AG04450 (cell line): ENCODE measurements at regions not wholly inside any gene's neighbourhood (a gene's known extent, or its start where the extent isn't known, plus 50 kb on each side); places are given as distances from the start of the nearest gene placed in this dataset.

Experiments
- CTCF ChIA-PET: fragments of 300-600, 350-600 bp; formaldehyde crosslinking; extraction: SDS; loops from one replicate; lab custom pipeline; 2022; ENCODE audit warnings: antibody characterized with exemption, inconsistent platforms; lab: Charles Lee
- POLR2A ChIA-PET: fragments of 350-600 bp; formaldehyde crosslinking; extraction: SDS; loops from one replicate; lab custom pipeline; 2021; ENCODE audit warnings: antibody characterized with exemption, inconsistent platforms; lab: Yijun Ruan, JAX
- DNase-seq: peaks from one replicate; pipeline ENCODE4 v3.0.0-alpha.2; 2011; ENCODE audit warnings: low read depth, low spot score
- H3K27ac ChIP-seq: one replicate; pipeline ENCODE4 v1.5.1; 2012; ENCODE audit warnings: low read depth, low read length, control low read depth
- H3K27me3 ChIP-seq: one replicate; pipeline ENCODE4 v1.6.0; 2012; ENCODE audit warnings: low read length; ENCODE audit not compliant: control insufficient read depth, insufficient read depth
- H3K4me3 ChIP-seq: 2 replicates; pipeline ENCODE4 v1.5.1; 2011; ENCODE audit warnings: mild to moderate bottlenecking, low read depth, low read length, control low read depth
- H3K9me3 ChIP-seq: 2 replicates; pipeline ENCODE4 v1.5.1; 2012; ENCODE audit warnings: low read length; ENCODE audit not compliant: control insufficient read depth, insufficient read depth
- TF ChIP-seq, protein P1 (sequence below): IDR thresholded peaks from 2 replicates; pipeline ENCODE4 v1.5.1; 2011; ENCODE audit warnings: low read depth, low read length, control low read depth, inconsistent platforms

DNA sequence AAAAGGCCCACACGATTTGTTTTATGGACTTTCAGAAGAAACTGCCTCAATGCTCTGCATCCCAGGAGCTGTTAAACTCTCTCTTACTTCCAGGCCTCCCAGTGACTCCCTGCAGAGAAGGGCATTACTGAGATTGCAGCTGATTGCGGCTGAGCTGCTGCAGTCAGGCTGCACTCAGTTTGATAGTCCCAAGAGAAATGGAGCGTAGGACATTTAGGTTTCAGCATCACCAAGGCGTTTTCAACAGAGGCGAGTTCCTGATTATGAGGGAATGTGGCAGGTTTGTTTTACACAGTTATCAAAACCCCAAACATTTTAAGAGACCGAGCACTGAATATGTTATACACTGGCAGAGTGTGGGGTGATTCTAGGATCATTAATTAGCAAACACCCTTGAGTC, 145.6 kb downstream of the TBX18 start:
- peak overlapping the region; percentile 96 for H3K27ac ChIP-seq
- ChIA-PET POLR2A (interaction anchor here (1.2 kb wide), 1 partner anchor 22 kb away, joined by 3 read pairs; no protein-coding TSS in a partner anchor), CTCF (interaction anchor here (1.2 kb wide), 1 partner anchor 22 kb away, joined by 3 read pairs; no protein-coding TSS in a partner anchor)
- no peak overlapping the region for H3K4me3 ChIP-seq
- H3K27me3 ChIP-seq, result no peaks in the 10 kb centered on the region
- peak; percentile 42 for DNase-seq
- TF ChIP-seq, protein P1, sequence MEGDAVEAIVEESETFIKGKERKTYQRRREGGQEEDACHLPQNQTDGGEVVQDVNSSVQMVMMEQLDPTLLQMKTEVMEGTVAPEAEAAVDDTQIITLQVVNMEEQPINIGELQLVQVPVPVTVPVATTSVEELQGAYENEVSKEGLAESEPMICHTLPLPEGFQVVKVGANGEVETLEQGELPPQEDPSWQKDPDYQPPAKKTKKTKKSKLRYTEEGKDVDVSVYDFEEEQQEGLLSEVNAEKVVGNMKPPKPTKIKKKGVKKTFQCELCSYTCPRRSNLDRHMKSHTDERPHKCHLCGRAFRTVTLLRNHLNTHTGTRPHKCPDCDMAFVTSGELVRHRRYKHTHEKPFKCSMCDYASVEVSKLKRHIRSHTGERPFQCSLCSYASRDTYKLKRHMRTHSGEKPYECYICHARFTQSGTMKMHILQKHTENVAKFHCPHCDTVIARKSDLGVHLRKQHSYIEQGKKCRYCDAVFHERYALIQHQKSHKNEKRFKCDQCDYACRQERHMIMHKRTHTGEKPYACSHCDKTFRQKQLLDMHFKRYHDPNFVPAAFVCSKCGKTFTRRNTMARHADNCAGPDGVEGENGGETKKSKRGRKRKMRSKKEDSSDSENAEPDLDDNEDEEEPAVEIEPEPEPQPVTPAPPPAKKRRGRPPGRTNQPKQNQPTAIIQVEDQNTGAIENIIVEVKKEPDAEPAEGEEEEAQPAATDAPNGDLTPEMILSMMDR, result no peak
- no peaks in the 10 kb centered on the region for H3K9me3 ChIP-seq

DNA sequence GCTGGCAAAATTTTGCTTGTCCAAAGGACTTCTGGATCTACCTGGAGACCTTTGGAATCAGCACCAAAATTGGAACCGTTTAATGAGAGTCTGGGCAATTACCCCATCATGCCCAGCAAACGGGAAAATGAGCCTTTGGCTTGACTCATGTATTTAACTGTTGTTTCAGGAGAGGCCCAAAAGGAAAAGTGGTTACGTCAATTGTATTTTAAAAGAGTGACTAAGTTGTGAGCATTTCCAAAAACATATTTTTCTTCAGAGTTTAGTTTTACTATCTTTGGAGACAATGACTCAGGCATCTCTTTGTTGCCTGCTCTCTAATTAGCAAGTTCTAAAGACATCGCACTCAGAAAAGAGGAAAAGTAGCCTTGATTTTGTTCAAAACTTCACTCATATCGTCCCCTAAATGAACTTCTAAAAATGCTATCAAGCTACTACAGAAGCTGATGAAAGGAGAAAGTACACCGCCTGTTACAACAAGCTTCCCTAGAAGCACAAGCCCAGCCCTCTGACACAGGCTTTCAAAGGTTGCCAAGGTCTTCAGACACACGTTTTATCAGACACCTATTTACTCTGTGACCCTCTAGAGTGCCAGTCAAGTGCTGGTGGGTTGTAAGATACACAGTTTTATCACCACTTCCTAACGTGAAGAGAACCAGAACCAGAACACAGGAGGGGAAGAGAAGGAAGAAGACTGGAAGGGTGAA, 146.2 kb downstream of the TBX18 start:
- no peaks in the 10 kb centered on the region for H3K9me3 ChIP-seq
- no peaks in the 10 kb centered on the region for H3K27me3 ChIP-seq
- peak overlapping the region; percentile 96 for H3K27ac ChIP-seq
- DNase-seq, result peak; percentile 50
- no peak overlapping the region for H3K4me3 ChIP-seq
- ChIA-PET CTCF (interaction anchor here (1.2 kb wide), 1 partner anchor 23 kb away, joined by 3 read pairs; no protein-coding TSS in a partner anchor), POLR2A (interaction anchor here (1.2 kb wide), 1 partner anchor 23 kb away, joined by 3 read pairs; no protein-coding TSS in a partner anchor)
- TF ChIP-seq, protein P1, result no peak

DNA sequence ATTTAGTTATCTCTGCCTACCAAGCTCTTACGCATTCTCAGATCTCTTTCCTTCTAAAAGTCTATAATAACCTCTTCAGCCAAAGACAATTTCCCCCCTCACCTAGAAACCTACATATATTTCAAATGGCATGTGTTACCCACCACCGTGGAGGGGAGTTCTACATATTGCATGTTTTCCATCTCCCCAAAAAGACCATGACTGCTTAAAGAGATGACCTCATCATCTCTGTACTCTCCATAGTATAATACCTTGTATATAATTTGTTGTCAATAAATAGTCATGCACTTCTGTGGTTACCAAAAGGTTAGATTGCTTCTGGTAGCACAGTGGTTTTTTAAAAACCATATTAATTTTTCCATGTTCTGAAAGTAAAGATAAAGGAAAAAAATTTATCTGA, 148.4 kb downstream of the TBX18 start:
- Histone ChIP-seq H3K27me3 (no peaks in the 10 kb centered on the region), H3K27ac (no peak overlapping the region), H3K4me3 (no peak overlapping the region), H3K9me3 (no peaks in the 10 kb centered on the region)
- POLR2A ChIA-PET, result no interaction called here
- CTCF ChIA-PET, result no interaction called here
- DNase-seq, result no peak
- TF ChIP-seq, protein P1, result no peak

DNA sequence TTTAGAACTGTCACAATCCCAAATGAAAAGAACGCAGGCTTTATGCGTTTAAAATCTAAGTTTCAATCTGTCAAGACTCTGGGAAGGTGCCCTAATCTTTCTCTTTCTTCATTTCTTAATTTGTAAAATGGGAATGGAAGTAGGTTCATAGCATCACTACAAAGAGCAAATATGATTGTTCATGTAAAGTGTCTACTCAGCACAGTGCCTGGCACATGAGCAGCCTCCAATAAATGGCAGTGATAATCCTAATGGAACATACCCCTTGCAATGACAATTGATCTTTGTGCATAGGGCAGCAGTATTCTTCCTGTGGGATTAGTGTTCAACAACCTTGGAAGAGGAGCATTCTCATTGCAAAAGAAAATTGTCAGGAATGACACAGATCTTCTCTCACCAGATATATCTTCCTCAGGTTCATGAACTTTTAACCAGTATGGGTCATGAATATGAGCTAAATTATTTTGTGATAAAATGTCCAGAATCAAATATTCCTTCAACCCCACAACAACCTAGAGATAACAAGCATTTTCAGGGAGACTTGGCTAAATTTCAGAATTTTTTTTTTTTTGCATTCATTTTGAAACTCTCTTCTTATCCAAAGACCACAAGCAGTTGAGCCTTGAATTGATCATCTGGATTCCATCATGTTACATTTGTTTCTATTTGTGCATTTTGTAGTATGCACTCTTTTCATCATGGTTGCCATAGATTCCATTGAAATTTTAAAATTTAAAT, 149.1 kb downstream of the TBX18 start:
- TF ChIP-seq, protein P1, result no peak
- CTCF ChIA-PET, result no interaction called here
- POLR2A ChIA-PET, result no interaction called here
- Histone ChIP-seq H3K27ac (no peak overlapping the region), H3K27me3 (no peaks in the 10 kb centered on the region), H3K4me3 (no peak overlapping the region), H3K9me3 (no peaks in the 10 kb centered on the region)
- DNase-seq, result no peak

DNA sequence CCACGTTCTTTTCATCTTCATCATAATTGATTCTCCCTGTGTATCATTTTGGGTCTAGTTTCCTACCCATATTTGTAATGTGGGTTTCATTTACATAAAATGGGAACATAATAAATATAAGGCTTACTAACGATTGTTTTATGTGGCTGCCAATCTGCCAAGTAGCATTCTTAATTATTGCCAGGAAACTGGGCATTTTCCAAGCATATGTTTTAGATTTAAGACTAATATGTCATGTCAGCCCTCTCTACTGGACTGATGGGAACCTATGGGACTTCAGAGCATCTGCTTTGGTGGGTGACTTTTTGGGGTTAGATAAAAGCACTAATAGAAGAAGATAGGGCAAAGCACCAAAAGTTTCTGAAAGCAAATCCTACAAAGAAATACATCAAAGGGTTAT, 157.5 kb downstream of the TBX18 start:
- no peak overlapping the region for H3K27ac ChIP-seq
- ChIA-PET CTCF (no interaction called here), POLR2A (no interaction called here)
- no peak overlapping the region for H3K4me3 ChIP-seq
- H3K9me3 ChIP-seq, result no peaks in the 10 kb centered on the region; the same call in 1 of the 2 replicates
- no peak for DNase-seq
- TF ChIP-seq, protein P1, result no peak
- H3K27me3 ChIP-seq, result no peaks in the 10 kb centered on the region
